GM10248 (cell line): ENCODE measurements at regions not wholly inside any gene's neighbourhood (a gene's known extent, or its start where the extent isn't known, plus 50 kb on each side); places are given as distances from the start of the nearest gene placed in this dataset.

Experiments
- CTCF ChIA-PET: fragments of 300-600 bp; sonication (Branson Sonifier 250); formaldehyde crosslinking; extraction: SDS; loops from one replicate; lab custom pipeline; 2021; ENCODE audit warnings: antibody characterized with exemption; lab: Yijun Ruan, JAX
- POLR2A ChIA-PET: fragments of 350-650 bp; sonication (Branson Sonifier 250); formaldehyde crosslinking; extraction: SDS; loops from one replicate; lab custom pipeline; 2020; ENCODE audit warnings: antibody characterized with exemption; lab: Yijun Ruan, JAX
- DNase-seq: peaks from one replicate; pipeline ENCODE4 v3.0.0; 2012; ENCODE audit errors: extremely low spot score
- CTCF ChIP-seq: IDR thresholded peaks from 2 replicates; pipeline ENCODE4 v1.5.1; 2012; ENCODE audit warnings: mild to moderate bottlenecking, low read depth; ENCODE audit errors: extremely low read depth, missing control alignments, control extremely low read depth

DNA sequence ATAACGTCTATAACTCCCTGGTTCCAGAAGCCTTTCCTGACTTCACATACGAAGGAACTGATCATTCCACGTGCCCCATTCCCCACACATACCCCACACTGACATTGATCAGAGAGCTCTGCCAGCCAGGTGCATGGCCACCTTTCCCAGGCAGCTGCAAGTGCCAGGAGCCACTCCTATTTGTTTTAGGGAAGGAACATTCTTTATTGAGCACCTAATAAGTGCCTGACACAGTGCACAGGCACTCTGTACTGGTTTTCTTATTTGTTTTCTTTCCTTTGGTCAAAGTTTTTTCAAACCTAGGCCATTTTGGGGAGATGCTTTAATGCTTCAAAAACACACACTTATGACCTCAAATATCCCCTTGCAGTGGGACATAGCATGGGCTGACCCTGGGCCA, 50.0 kb downstream of the PITPNM2 start:
- POLR2A ChIA-PET: no interaction called here
- CTCF ChIA-PET: no interaction called here
- TF ChIP-seq CTCF: no peak
- no peak for DNase-seq

DNA sequence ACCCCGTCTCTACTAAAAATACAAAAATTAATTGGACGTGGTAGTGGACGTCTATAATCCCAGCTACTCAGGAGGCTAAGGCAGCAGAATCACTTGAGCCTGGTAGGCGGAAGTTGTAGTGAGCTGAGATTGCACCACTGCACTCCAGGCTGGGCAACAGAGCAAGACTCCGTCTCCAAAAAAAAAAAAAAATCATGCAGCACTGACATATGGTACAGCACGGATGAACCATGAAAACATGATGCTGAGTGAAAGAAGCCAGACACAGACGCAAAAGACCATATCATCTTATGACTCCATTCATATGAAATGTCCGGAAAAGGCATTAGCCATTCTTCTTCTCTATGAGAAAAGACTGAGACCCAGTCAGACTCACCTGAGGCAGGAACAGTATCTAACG, 50.4 kb downstream of the PITPNM2 start:
- no peak for TF ChIP-seq CTCF
- ChIA-PET CTCF (no interaction called here), POLR2A (no interaction called here)
- DNase-seq: no peak

GRCh38 chr12:123099560-123100192, 51.2 kb downstream of the PITPNM2 start:
- no peak for DNase-seq
- CTCF ChIA-PET: interaction anchor here (1.0 kb wide), 1 partner anchor 10 kb away, joined by 3 read pairs; no protein-coding TSS in a partner anchor
- no peak for TF ChIP-seq CTCF
- POLR2A ChIA-PET: interaction anchor here (0.5 kb wide), 1 partner anchor 330 kb away, joined by 4 read pairs; no protein-coding TSS in a partner anchor

DNA sequence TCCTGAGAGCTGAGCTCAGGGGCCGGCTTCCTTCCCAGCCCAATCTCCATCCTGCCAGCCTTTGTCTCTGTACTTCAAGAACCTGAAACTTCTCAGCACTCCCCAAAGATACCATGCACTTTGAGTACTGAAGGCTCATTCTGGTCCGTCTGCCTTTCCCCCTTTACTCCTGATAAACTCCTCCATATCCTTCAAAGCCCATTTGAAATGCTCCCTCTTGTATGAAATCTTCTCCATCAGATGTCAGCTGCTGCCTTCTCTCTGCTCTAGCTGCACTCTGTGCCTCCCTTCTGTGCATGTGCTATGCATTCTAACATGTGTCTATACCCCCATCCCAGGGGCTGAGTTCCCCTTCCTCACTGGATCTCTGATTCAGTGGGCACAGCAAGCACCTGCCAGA, 52.1 kb downstream of the PITPNM2 start:
- CTCF ChIA-PET: interaction anchor here (0.7 to 1.0 kb wide), 2 partner anchors 9 to 31 kb away, joined by 3 read pairs; no protein-coding TSS in a partner anchor
- no peak for DNase-seq
- no peak for TF ChIP-seq CTCF
- POLR2A ChIA-PET: interaction anchor here (0.5 kb wide), 1 partner anchor 331 kb away, joined by 4 read pairs; no protein-coding TSS in a partner anchor

DNA sequence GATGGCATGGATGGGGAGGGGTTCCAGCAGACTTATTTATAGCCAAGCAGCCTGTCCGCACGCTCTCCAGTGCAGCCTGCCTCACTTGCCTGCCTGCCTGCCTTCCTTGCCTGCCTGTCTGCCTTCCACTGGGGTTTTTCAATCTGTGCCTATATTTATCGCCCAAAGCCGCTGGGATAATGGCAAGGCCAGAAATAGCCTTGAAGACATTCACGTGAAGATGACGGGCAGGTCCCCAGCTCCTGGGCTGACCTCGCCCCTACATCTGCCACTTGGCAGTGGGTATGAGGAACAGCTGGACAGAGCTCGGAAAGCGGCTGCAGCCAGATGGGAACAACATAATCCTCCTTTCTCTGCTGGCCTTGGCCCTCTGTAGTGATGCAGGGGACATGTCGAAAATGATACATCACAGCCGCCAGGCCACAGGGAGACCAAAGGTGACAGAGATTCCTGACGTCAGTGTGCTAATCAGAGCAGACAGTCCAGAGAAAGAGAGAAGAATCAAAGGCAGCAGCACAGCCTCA, 53.3 kb downstream of the PITPNM2 start:
- ChIA-PET POLR2A (no interaction called here), CTCF (no interaction called here)
- DNase-seq: no peak
- no peak for TF ChIP-seq CTCF

- ChIA-PET CTCF (interaction anchor here (1.1 kb wide), 1 partner anchor 18 kb away, joined by 3 read pairs; no protein-coding TSS in a partner anchor), POLR2A (no interaction called here)
- TF ChIP-seq CTCF: no peak
- no peak for DNase-seq
Observed at GRCh38 chr12:123096741-123097140, 54.1 kb downstream of the PITPNM2 start.
